SK-N-MC (cell line): ENCODE measurements at regions not wholly inside any gene's neighbourhood (a gene's known extent, or its start where the extent isn't known, plus 50 kb on each side); places are given as distances from the start of the nearest gene placed in this dataset.

Experiments
- EZH2 ChIP-seq: fragments of 200-600 bp; sonication (generic); IDR thresholded peaks from one replicate; pipeline ENCODE4 v1.6.1; 2017; ENCODE audit warnings: antibody characterized with exemption
- POLR2AphosphoS5 ChIP-seq: IDR thresholded peaks from 2 replicates; pipeline ENCODE4 v1.6.1; 2012; ENCODE audit warnings: mild to moderate bottlenecking, low read depth, low read length, borderline replicate concordance

GRCh38 chr15:94834494-94834893 lies 603.1 kb downstream of the MCTP2 start:
- TF ChIP-seq EZH2 (no peak), POLR2AphosphoS5 (no peak)
